ENCODE measurements at regions not wholly inside any gene's neighbourhood (a gene's known extent, or its start where the extent isn't known, plus 50 kb on each side); places are given as distances from the start of the nearest gene placed in this dataset.

GRCh38 chr16:16798504-16798903 lies 419.6 kb downstream of the NPIPA7 start:
- H3K27me3 ChIP-seq, result no peaks in the 10 kb centered on the region
- no peak for TF ChIP-seq CTCF (IDR thresholded peaks at IDR 0.05)
- H3K9me3 ChIP-seq, result no peaks in the 10 kb centered on the region
- H3K4me1 ChIP-seq, result no peaks in the 10 kb centered on the region
- intact Hi-C loops (cut with DNase I; ENCODE audit: low total_unique reads), result no loop called here
- H3K27ac ChIP-seq, result no peak overlapping the region
- no peak overlapping the region for H3K4me3 ChIP-seq
- no peaks in the 10 kb centered on the region for H3K36me3 ChIP-seq
- no peak for DNase-seq

- Histone ChIP-seq H3K9me3 (no peaks in the 10 kb centered on the region), H3K4me3 (no peak overlapping the region), H3K36me3 (no peaks in the 10 kb centered on the region), H3K27ac (no peak overlapping the region), H3K4me1 (no peaks in the 10 kb centered on the region), H3K27me3 (no peaks in the 10 kb centered on the region)
- intact Hi-C loops (cut with DNase I; ENCODE audit: low total_unique reads), result no loop called here
- no peak for DNase-seq
- TF ChIP-seq CTCF (IDR thresholded peaks at IDR 0.05), result no peak
Measured at GRCh38 chr16:16805809-16806208, 426.9 kb downstream of the NPIPA7 start.

DNA sequence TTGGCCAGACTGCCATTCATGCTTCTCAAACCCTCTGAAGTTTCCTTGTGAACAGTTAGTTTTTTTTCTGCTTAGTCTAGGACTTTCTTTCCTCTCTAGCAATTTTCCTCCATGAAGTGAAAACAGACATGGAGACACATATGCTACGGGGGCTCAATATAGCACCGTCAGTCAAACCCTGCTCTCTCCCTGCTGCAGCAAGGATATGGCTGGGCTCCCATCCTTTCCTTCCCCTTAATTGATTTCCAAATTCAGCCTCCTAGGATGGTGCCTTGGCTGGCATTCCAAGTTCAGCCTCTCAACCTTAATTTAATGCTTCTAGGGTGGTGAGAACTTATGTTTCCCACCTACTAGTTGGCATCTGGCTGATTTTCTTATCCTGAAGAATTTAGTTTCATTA lies 436.7 kb downstream of the NPIPA7 start:
- no peaks in the 10 kb centered on the region for H3K27me3 ChIP-seq
- no peak overlapping the region for H3K4me3 ChIP-seq
- peaks cover 0 to under 1% (median 0%) of the 10 kb centered on the region in 3 donors for H3K9me3 ChIP-seq
- TF ChIP-seq CTCF (IDR thresholded peaks at IDR 0.05), result no peak
- H3K4me1 ChIP-seq, result no peaks in the 10 kb centered on the region
- no peak for DNase-seq
- no peaks in the 10 kb centered on the region for H3K36me3 ChIP-seq
- H3K27ac ChIP-seq, result no peak overlapping the region
- intact Hi-C loops (cut with DNase I; ENCODE audit: low total_unique reads), result no loop called here

- no peak for TF ChIP-seq CTCF (IDR thresholded peaks at IDR 0.05)
Measured at GRCh38 chr16:16817196-16817595, 438.3 kb downstream of the NPIPA7 start.

DNA sequence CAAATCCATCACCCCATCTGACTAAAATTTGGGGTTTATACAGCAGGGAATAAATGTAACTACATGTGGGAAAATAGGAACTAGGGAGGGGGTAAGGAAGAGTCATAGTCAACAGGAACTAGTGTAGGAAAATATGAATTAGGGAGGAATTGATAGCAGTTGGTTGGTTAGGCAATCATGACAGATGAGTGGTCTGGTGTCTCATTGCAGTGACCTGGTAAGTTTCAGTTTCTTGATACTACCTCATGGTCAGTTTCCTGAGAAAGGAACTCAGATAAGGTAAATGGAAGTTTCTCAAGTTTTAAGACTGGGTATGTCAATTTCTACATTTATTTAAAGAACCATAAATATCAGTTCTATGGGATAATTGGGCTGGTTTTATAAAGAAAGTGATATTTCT lies 442.3 kb downstream of the NPIPA7 start:
- no peaks in the 10 kb centered on the region for H3K27me3 ChIP-seq
- intact Hi-C loops (cut with DNase I; ENCODE audit: low total_unique reads), result no loop called here
- TF ChIP-seq CTCF (IDR thresholded peaks at IDR 0.05), result no peak
- H3K4me3 ChIP-seq, result no peak overlapping the region
- no peaks in the 10 kb centered on the region for H3K36me3 ChIP-seq
- H3K9me3 ChIP-seq, result peaks cover 0 to 7% (median 0%) of the 10 kb centered on the region in 3 donors
- H3K27ac ChIP-seq, result no peak overlapping the region
- H3K4me1 ChIP-seq, result no peaks in the 10 kb centered on the region
- no peak for DNase-seq

More at GRCh38 chr16:16817196-16817595, 438.3 kb downstream of the NPIPA7 start:
- no peak for DNase-seq
- Histone ChIP-seq H3K36me3 (no peaks in the 10 kb centered on the region), H3K4me3 (no peak overlapping the region), H3K27ac (no peak overlapping the region), H3K9me3 (peaks cover 0 to 7% (median 0%) of the 10 kb centered on the region in 3 donors), H3K4me1 (no peaks in the 10 kb centered on the region), H3K27me3 (no peaks in the 10 kb centered on the region)
- intact Hi-C loops (cut with DNase I; ENCODE audit: low total_unique reads), result no loop called here

DNA sequence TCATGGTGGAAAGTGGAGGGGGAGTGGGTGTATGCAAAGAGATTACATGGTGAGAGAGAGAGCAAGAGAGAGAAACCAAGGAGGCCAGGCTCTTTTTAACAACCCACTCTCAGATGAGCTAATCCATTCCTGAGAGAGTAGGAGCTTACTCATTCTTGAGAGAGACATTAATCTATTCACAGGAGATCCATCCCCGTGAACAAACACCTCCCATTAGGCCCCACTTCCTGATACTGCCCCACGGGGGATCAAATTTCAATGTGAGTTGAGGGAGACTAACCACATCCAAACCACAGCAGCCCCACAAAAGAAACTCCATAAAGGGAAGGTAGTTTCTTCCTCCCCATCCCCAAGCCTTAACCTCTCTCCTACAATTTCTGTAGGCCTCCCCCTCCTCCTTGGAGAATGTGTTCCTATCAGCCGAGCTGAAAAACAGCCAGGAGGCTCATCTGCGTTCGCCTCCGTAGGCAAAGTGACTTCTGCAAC lies 450.0 kb downstream of the NPIPA7 start:
- no peak overlapping the region for H3K27ac ChIP-seq
- intact Hi-C loops (cut with DNase I; ENCODE audit: low total_unique reads), result no loop called here
- TF ChIP-seq CTCF (IDR thresholded peaks at IDR 0.05), result no peak

More for the DNA sequence above, 450.0 kb downstream of the NPIPA7 start:
- H3K36me3 ChIP-seq, result no peaks in the 10 kb centered on the region
- H3K9me3 ChIP-seq, result no peaks in the 10 kb centered on the region
- DNase-seq, result no peak
- H3K4me3 ChIP-seq, result no peak overlapping the region
- no peaks in the 10 kb centered on the region for H3K4me1 ChIP-seq
- no peaks in the 10 kb centered on the region for H3K27me3 ChIP-seq
